ENCODE measurements at regions not wholly inside any gene's neighbourhood (a gene's known extent, or its start where the extent isn't known, plus 50 kb on each side); places are given as distances from the start of the nearest gene placed in this dataset.

- no peak for TF ChIP-seq ZNF687 (IDR thresholded peaks at IDR 0.05)
- no peak for TF ChIP-seq NR2C2 (IDR thresholded peaks at IDR 0.05; ENCODE audit: borderline replicate concordance, control insufficient read depth, insufficient read length, low read depth)
- no peak for TF ChIP-seq CBX3 (IDR thresholded peaks at IDR 0.05; ENCODE audit: borderline replicate concordance, low read depth)
- TF ChIP-seq CBX5 (IDR thresholded peaks at IDR 0.05; ENCODE audit: low read depth): no peak
- no peak for TF ChIP-seq NKRF (conservative IDR thresholded peaks at IDR 0.05)
- TF ChIP-seq JUND (IDR thresholded peaks at IDR 0.05; ENCODE audit: low read depth, low read length): no peak
- TF ChIP-seq MTA3 (IDR thresholded peaks at IDR 0.05; ENCODE audit: borderline replicate concordance, low read length): no peak
These were observed 352.5 kb downstream of the FOXL1 start (continued) for GRCh38 chr16:86930663-86931373.
